GM12865 (cell line): ENCODE measurements at regions not wholly inside any gene's neighbourhood (a gene's known extent, or its start where the extent isn't known, plus 50 kb on each side); places are given as distances from the start of the nearest gene placed in this dataset.

Experiments
- DNase-seq: peaks from one replicate; pipeline ENCODE4 v3.0.0; 2010; ENCODE audit warnings: low read depth
- H3K4me3 ChIP-seq: 2 replicates; pipeline ENCODE4 v1.5.1; 2011; ENCODE audit warnings: mild to moderate bottlenecking, low read depth, low read length, control low read depth
- TF ChIP-seq, protein P1 (sequence below): IDR thresholded peaks from 2 replicates; pipeline ENCODE4 v1.5.1; 2011; ENCODE audit warnings: low read length, control low read depth, low read depth, inconsistent platforms; ENCODE audit not compliant: insufficient read depth; ENCODE audit errors: missing control alignments

DNA sequence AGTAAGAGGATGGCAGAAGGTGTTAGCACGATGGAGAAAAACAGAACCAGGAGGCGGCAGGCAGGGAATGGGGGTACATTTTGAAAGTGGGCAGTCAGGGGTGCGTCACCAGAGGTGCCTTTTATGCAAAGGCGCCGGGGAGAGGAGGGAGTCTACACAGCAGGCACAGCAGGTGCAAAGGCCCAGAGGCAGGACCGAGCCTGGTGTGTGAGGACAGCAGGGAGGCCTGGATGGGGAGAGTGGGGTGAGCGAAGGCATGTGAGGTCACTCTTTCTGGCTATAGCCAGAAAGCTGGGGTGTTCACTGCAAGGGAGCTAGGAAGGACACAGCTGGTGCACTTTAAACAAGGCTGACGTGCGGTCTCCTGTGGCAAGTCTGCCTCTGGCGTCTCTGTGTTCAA is 65.0 kb downstream of the NCOR2 start:
- TF ChIP-seq, protein P1, sequence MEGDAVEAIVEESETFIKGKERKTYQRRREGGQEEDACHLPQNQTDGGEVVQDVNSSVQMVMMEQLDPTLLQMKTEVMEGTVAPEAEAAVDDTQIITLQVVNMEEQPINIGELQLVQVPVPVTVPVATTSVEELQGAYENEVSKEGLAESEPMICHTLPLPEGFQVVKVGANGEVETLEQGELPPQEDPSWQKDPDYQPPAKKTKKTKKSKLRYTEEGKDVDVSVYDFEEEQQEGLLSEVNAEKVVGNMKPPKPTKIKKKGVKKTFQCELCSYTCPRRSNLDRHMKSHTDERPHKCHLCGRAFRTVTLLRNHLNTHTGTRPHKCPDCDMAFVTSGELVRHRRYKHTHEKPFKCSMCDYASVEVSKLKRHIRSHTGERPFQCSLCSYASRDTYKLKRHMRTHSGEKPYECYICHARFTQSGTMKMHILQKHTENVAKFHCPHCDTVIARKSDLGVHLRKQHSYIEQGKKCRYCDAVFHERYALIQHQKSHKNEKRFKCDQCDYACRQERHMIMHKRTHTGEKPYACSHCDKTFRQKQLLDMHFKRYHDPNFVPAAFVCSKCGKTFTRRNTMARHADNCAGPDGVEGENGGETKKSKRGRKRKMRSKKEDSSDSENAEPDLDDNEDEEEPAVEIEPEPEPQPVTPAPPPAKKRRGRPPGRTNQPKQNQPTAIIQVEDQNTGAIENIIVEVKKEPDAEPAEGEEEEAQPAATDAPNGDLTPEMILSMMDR: no peak
- DNase-seq: no peak
- H3K4me3 ChIP-seq: no peak overlapping the region

DNA sequence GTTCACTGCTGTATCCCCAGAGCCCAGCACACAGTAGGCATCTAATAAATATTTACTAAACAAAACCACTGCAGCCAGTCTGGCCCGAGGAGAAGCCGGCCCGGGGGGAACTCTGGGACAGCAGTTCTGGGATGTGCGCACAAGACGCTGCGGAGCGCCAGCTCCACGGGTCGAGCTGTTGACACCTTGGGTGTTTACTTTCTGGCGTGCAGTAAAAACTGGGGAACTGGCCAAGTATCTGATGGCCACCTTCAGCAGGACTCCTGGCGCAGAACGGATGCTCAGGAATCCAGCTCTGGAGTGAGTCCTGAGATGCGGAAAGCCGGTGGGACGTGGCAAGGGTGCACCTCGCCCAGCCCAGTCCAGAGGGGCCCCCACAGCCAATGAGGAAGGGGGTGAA is 65.6 kb downstream of the NCOR2 start:
- DNase-seq: no peak
- TF ChIP-seq, protein P1: no peak
- no peak overlapping the region for H3K4me3 ChIP-seq

DNA sequence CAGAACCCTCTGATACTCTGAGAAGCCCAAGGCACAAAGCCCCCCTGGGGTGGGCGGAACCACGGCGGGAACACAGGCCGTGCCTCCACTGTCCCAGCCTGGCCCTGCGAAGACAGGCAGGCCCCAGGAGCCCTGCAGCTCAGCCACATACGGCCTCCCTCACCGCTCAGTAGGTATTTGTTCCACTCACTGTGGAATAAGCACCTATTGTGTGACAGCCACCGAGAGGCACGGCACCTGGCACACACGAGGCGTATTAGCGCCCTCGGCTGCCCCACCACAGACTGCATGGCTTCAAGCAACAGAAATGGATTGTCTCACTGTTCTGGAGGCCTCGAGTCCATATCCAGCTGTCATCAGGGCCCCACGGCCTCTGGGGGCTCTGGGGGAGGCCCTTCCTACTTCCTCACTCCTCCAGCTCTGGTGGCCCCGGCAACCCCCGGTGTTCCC is 66.3 kb downstream of the NCOR2 start:
- DNase-seq: no peak
- TF ChIP-seq, protein P1: no peak
- no peak overlapping the region for H3K4me3 ChIP-seq

DNA sequence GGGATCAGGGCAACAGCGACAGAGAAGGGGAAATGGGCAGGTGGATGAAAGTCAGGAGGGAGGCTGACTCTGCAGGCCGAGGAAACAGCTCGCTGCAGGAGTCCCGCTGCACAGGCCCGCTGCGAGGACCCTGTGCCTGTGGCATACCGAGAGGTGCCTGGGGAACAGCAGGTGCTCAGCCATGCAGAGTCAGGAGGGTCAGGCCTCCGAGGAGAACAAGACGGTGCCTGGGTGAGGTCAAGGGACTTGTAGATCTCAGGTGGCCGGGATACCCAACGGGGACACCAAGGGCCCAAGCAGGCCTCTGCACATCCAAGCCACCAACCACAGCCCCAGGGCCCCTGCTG is 67.5 kb downstream of the NCOR2 start:
- DNase-seq: no peak
- TF ChIP-seq, protein P1: no peak
- H3K4me3 ChIP-seq: no peak overlapping the region

DNA sequence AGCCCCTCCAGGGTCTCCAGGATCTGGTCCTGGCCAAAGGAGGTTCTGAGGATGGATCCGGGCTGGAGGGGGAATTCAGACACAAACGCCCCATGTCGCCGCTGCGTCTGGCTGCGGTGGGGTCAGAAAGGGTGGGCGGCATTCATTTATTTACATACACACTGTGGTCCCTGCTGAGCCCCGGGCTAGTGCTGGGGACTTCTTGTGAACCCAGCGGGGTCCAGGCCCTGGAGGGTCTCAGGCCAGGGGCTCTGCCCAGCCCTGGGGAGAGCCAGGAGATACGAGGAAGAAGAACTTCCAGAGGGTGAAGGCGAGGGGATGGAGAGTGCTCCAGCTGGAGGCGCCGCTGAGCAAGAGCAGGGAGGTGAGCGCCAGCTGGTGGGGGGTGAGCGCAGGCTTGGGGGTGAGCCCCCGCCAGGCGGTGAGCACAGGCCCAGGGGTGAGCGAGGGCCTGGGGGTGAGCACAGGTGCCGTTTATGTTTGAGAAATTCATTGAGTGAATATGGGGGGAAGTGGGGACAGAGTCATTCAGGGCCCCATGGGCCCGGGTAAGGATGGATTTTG is 68.1 kb downstream of the NCOR2 start:
- TF ChIP-seq, protein P1: no peak
- DNase-seq: no peak
- no peak overlapping the region for H3K4me3 ChIP-seq

DNA sequence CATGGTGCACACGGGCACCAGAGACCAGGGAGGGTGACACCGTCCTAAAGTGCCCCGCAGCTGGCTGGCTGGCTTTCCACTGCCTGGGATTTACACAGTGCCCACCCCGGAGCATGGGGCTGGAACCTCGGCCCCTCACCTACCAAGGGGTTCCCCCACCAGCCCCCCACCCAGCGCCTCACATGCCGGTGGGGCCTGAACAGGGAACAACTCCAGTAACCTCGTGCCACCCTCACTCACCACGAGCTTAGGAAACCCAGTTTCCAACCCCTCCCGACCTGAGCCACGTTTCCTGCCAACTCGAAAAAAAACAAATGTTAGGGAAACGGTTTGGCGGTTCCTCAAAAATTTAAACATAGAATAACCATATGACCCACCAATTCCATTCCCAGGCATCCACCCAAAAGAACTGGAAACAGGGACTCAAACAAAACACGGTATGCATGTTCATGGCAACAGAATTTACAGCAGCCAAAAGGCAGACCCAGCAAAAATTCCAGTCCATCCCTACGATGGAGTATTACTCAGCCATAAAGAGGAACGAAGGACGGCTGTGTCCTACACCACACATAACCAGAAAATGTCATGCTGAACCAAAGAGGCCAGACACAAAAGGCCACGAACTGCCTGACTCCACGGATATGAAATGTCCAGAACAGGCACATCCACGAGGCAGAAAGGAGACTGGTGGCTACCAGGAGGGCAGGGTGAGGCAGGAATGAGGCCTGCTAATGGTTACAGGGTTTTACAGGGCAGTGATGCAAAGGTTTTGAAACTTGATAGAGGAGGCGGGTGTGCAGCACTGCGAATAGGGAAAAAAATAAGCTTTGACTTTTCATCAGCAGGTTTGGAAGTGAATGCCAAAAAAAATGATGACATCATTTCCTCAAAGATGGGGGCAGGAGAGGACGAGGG is 68.9 kb downstream of the NCOR2 start:
- DNase-seq: no peak
- TF ChIP-seq, protein P1: no peak
- H3K4me3 ChIP-seq: no peak overlapping the region
